ENCODE measurements at regions not wholly inside any gene's neighbourhood (a gene's known extent, or its start where the extent isn't known, plus 50 kb on each side); places are given as distances from the start of the nearest gene placed in this dataset.
"Not testable (repeated sequence)": the region's sequence is repeated elsewhere in the genome, so short reads cannot be mapped to it uniquely, and the experiment has no call there.

GRCh38 chr4:17055788-17056187, 157.3 kb upstream of the LDB2 start:
- no peak for DNase-seq

- DNase-seq = no peak
Observed at GRCh38 chr4:17045866-17046265, 147.4 kb upstream of the LDB2 start.

- no peak for DNase-seq
Observed at GRCh38 chr4:17038510-17039176, 140.2 kb upstream of the LDB2 start.

- no peak for DNase-seq
Observed at GRCh38 chr4:17033768-17034181, 135.3 kb upstream of the LDB2 start.

- no peak for DNase-seq
Observed at GRCh38 chr4:17033025-17033767, 134.8 kb upstream of the LDB2 start.

- no peak for DNase-seq
Observed at GRCh38 chr4:17030543-17030942, 132.1 kb upstream of the LDB2 start.

GRCh38 chr4:17029964-17030363, 131.5 kb upstream of the LDB2 start:
- no peak for DNase-seq

GRCh38 chr4:17029432-17029831, 131.0 kb upstream of the LDB2 start:
- DNase-seq = no peak

- DNase-seq = no peak
Observed at GRCh38 chr4:17027495-17027894, 129.1 kb upstream of the LDB2 start.

- no peak for DNase-seq
Observed at GRCh38 chr4:17024425-17024824, 126.0 kb upstream of the LDB2 start.

GRCh38 chr4:17020901-17021300, 122.5 kb upstream of the LDB2 start:
- no peak for DNase-seq

GRCh38 chr4:17020451-17020850, 122.0 kb upstream of the LDB2 start:
- no peak for DNase-seq

GRCh38 chr4:17018621-17019020, 120.2 kb upstream of the LDB2 start:
- not testable (repeated sequence) for DNase-seq

GRCh38 chr4:17018013-17018412, 119.6 kb upstream of the LDB2 start:
- no peak for DNase-seq

GRCh38 chr4:17013382-17014006, 115.0 kb upstream of the LDB2 start:
- no peak for DNase-seq

- no peak for DNase-seq
Observed at GRCh38 chr4:17012451-17012850, 114.0 kb upstream of the LDB2 start.

- peak; percentile 13 for DNase-seq
Observed at GRCh38 chr4:17010426-17011087, 112.1 kb upstream of the LDB2 start.

GRCh38 chr4:17009871-17010367, 111.5 kb upstream of the LDB2 start:
- no peak for DNase-seq

GRCh38 chr4:17008834-17009345, 110.4 kb upstream of the LDB2 start:
- no peak for DNase-seq

GRCh38 chr4:17003606-17004392, 105.4 kb upstream of the LDB2 start:
- DNase-seq = not testable (repeated sequence)

- no peak for DNase-seq
Observed at GRCh38 chr4:16995451-16995850, 97.0 kb upstream of the LDB2 start.
